CD14-positive monocyte (primary cell): ENCODE measurements at regions not wholly inside any gene's neighbourhood (a gene's known extent, or its start where the extent isn't known, plus 50 kb on each side); places are given as distances from the start of the nearest gene placed in this dataset.

Experiments used
- DNase-seq, 3 donors: peaks; one replicate each; pipeline ENCODE4 v3.0.0-alpha.2; 2011 to 2022
- H2AFZ ChIP-seq: 2 replicates; pipeline ENCODE4 v1.6.0; 2012; ENCODE audit warnings: mild to moderate bottlenecking, low read depth, low read length, inconsistent platforms; ENCODE audit not compliant: insufficient read depth, poor library complexity, severe bottlenecking
- H3K27ac ChIP-seq, 2 donors: 1 replicate in 1 of 2; 2 replicates in 1 of 2; pipeline ENCODE4 v1.5.1; 2012 to 2013; ENCODE audit warnings: low read length in 2 of 2, control low read depth in 1 of 2, inconsistent platforms in 1 of 2, low read depth in 1 of 2, mild to moderate bottlenecking in 1 of 2
- H3K27me3 ChIP-seq, 2 donors: one replicate each; pipeline versions ENCODE4 v1.6.0 to v1.6.1; 2011 to 2013; ENCODE audit warnings: low read length in 2 of 2; ENCODE audit not compliant: control insufficient read depth in 2 of 2, insufficient read depth in 2 of 2
- H3K36me3 ChIP-seq, 2 donors: replicated peaks in 1 of 2; 1 replicate in 1 of 2; 2 replicates in 1 of 2; pipeline versions ENCODE4 v1.5.1 to v1.6.1; 2012 to 2013; ENCODE audit warnings: low read length in 2 of 2, control low read depth in 1 of 2, inconsistent platforms in 1 of 2, mild to moderate bottlenecking in 1 of 2; ENCODE audit not compliant: insufficient read depth in 2 of 2, control insufficient read depth in 1 of 2
- H3K4me1 ChIP-seq, 2 donors: 1 replicate in 1 of 2; 2 replicates in 1 of 2; pipeline versions ENCODE4 v1.5.1 to v1.6.1; 2012 to 2013; ENCODE audit warnings: low read length in 2 of 2, control low read depth in 1 of 2, inconsistent platforms in 1 of 2, mild to moderate bottlenecking in 1 of 2, moderate library complexity in 1 of 2; ENCODE audit not compliant: insufficient read depth in 2 of 2, control insufficient read depth in 1 of 2
- H3K4me2 ChIP-seq: replicated peaks from 2 replicates; pipeline ENCODE3; 2012; ENCODE audit warnings: low read length, moderate library complexity, mild to moderate bottlenecking; ENCODE audit not compliant: poor library complexity, severe bottlenecking; ENCODE audit errors: extremely low read depth
- H3K4me3 ChIP-seq, 3 experiments: fragments of 200-600 bp in 1 of 3; sonication (generic) in 1 of 3; replicated peaks in 1 of 3; 1 replicate in 2 of 3; 2 replicates in 1 of 3; pipeline ENCODE4 v1.5.1; 2011 to 2013; ENCODE audit warnings: low read length in 3 of 3, mild to moderate bottlenecking in 3 of 3, control low read depth in 2 of 3, low read depth in 2 of 3, inconsistent platforms in 1 of 3, moderate library complexity in 1 of 3
- H3K79me2 ChIP-seq: 2 replicates; pipeline ENCODE4 v1.6.0; 2012; ENCODE audit warnings: mild to moderate bottlenecking, control low read depth, inconsistent platforms, low read length, moderate library complexity; ENCODE audit not compliant: insufficient read depth
- H3K9ac ChIP-seq: 2 replicates; pipeline ENCODE4 v1.6.0; 2017; ENCODE audit warnings: low read length, mild to moderate bottlenecking; ENCODE audit not compliant: insufficient read depth, poor library complexity, severe bottlenecking
- H3K9me3 ChIP-seq, 2 donors: replicated peaks in 1 of 2; 1 replicate in 1 of 2; 2 replicates in 1 of 2; pipeline versions ENCODE4 v1.5.1 to v1.6.1; 2012 to 2013; ENCODE audit warnings: low read length in 2 of 2, control low read depth in 1 of 2; ENCODE audit not compliant: control insufficient read depth in 1 of 2, insufficient read depth in 1 of 2
- H4K20me1 ChIP-seq: 2 replicates; pipeline ENCODE4 v1.6.0; 2012; ENCODE audit warnings: mild to moderate bottlenecking, low read length, control low read depth, moderate library complexity; ENCODE audit not compliant: insufficient read depth
- H3K27ac Mint-ChIP-seq, 7 donors: one replicate each; pipeline ENCODE4 v1.8.0; 2020; ENCODE audit warnings: mild to moderate bottlenecking in 7 of 7, mixed read lengths in 7 of 7, moderate library complexity in 6 of 7, inconsistent platforms in 2 of 7
- H3K27me3 Mint-ChIP-seq, 3 donors: one replicate each; pipeline ENCODE4 v1.8.0; 2021 to 2022; ENCODE audit warnings: low read depth in 3 of 3, mild to moderate bottlenecking in 3 of 3, mixed read lengths in 3 of 3, moderate library complexity in 3 of 3, inconsistent platforms in 1 of 3
- H3K36me3 Mint-ChIP-seq, 2 donors: one replicate each; pipeline ENCODE4 v1.8.0; 2020; ENCODE audit warnings: mixed read lengths in 2 of 2, inconsistent platforms in 1 of 2, mild to moderate bottlenecking in 1 of 2
- H3K4me1 Mint-ChIP-seq: one replicate; pipeline ENCODE4 v1.8.0; 2020; ENCODE audit warnings: mild to moderate bottlenecking, mixed read lengths
- H3K4me3 Mint-ChIP-seq, 2 donors: one replicate each; pipeline ENCODE4 v1.8.0; 2020; ENCODE audit warnings: mild to moderate bottlenecking in 2 of 2, mixed read lengths in 2 of 2, moderate library complexity in 1 of 2
- H3K9me3 Mint-ChIP-seq, 7 donors: one replicate each; pipeline ENCODE4 v1.8.0; 2020 to 2022; ENCODE audit warnings: mixed read lengths in 7 of 7, mild to moderate bottlenecking in 6 of 7, moderate library complexity in 6 of 7, inconsistent platforms in 2 of 7
- CTCF ChIP-seq: fragments of 200-600 bp; IDR thresholded peaks from one replicate; pipeline ENCODE4 v1.8.0; 2022; ENCODE audit warnings: antibody characterized with exemption, mild to moderate bottlenecking
- WGBS: methylation state at CpG from one replicate; pipeline ENCODE4 v1.1.5; 2013; ENCODE audit warnings: missing lambda C conversion rate; ENCODE audit not compliant: insufficient coverage; 5-methylcytosine and 5-hydroxymethylcytosine counted together
- intact Hi-C, 2 donors: fragments of 100-400 bp; cut with micrococcal nuclease; formaldehyde crosslinking; loops; one replicate each; pipeline versions ENCODE4 v1.15.0 to v1.15.1; 2023

- H3K27me3 ChIP-seq: no peaks in the 10 kb centered on the region
- Mint-ChIP-seq H3K9me3 (peaks cover 7 to 21% (median 10%) of the 10 kb centered on the region in 7 donors), H3K36me3 (no peaks in the 10 kb centered on the region), H3K27me3 (peaks cover 0 to 1% (median 0%) of the 10 kb centered on the region in 3 donors), H3K4me3 (no peak overlapping the region), H3K27ac (no peak overlapping the region), H3K4me1 (no peaks in the 10 kb centered on the region)
- no peaks in the 10 kb centered on the region for H3K4me1 ChIP-seq
- H2AFZ ChIP-seq: no peak overlapping the region
- H3K4me2 ChIP-seq: no peak overlapping the region
- peaks cover 0 to 16% of the 10 kb centered on the region in 2 donors for H3K9me3 ChIP-seq
- intact Hi-C loops: no loop called here
- H3K9ac ChIP-seq: no peak overlapping the region
- H4K20me1 ChIP-seq: no peaks in the 10 kb centered on the region
- no peak for DNase-seq
- no peak for TF ChIP-seq CTCF
- H3K4me3 ChIP-seq: no peak overlapping the region
- H3K27ac ChIP-seq: no peak overlapping the region
- H3K79me2 ChIP-seq: no peaks in the 10 kb centered on the region
- no peaks in the 10 kb centered on the region for H3K36me3 ChIP-seq
- WGBS: 100% methylated on average over 2 of the region's 2 CpGs
Measured at GRCh38 chr2:114237331-114237730, 205.1 kb upstream of the DPP10 start.

- Histone ChIP-seq H3K36me3 (no peaks in the 10 kb centered on the region), H3K4me1 (no peaks in the 10 kb centered on the region), H3K79me2 (no peaks in the 10 kb centered on the region), H4K20me1 (no peaks in the 10 kb centered on the region), H3K4me3 (no peak overlapping the region), H3K27ac (no peak overlapping the region), H3K9ac (no peak overlapping the region), H3K4me2 (no peak overlapping the region), H3K27me3 (no peaks in the 10 kb centered on the region), H3K9me3 (peaks cover 0 to 10% of the 10 kb centered on the region in 2 donors), H2AFZ (no peak overlapping the region)
- H3K36me3 Mint-ChIP-seq: no peaks in the 10 kb centered on the region
- H3K9me3 Mint-ChIP-seq: peaks cover 2 to 8% (median 5%) of the 10 kb centered on the region in 7 donors
- no peak for DNase-seq
- no peak overlapping the region for H3K4me3 Mint-ChIP-seq
- WGBS: no CpG with 5 or more reads among the region's 3 CpGs
- H3K27ac Mint-ChIP-seq: no peak overlapping the region
- intact Hi-C loops: no loop called here
- TF ChIP-seq CTCF: no peak
- peaks cover 0 to 1% (median 0%) of the 10 kb centered on the region in 3 donors for H3K27me3 Mint-ChIP-seq
- H3K4me1 Mint-ChIP-seq: no peaks in the 10 kb centered on the region
Measured at GRCh38 chr2:114238910-114239559, 203.4 kb upstream of the DPP10 start.
